Motor neuron (in vitro differentiated cells): ENCODE measurements at regions not wholly inside any gene's neighbourhood (a gene's known extent, or its start where the extent isn't known, plus 50 kb on each side); places are given as distances from the start of the nearest gene placed in this dataset.
"Not testable (repeated sequence)": the region's sequence is repeated elsewhere in the genome, so short reads cannot be mapped to it uniquely, and the experiment has no call there.

ENCODE experiments used
- ATAC-seq, 8 experiments: fragments of 200-7000 bp; cut with Tn5 transposase; replicated peaks in 6 of 8; 2 replicates each; pipeline ENCODE4 v1.8.0; 2021; ENCODE audit warnings: mild to moderate bottlenecking in 8 of 8, moderate library complexity in 8 of 8
- H3K27ac ChIP-seq, 2 donors: fragments of 250-450 bp; sonication (Bioruptor Pico); 2 replicates each; pipeline ENCODE4 v1.9.0; 2021; ENCODE audit warnings: antibody characterized with exemption in 2 of 2, mild to moderate bottlenecking in 2 of 2, moderate library complexity in 1 of 2
- H3K4me1 ChIP-seq, 2 donors: fragments of 250-450 bp; sonication (Bioruptor Pico); replicated peaks in 1 of 2; 2 replicates each; pipeline ENCODE4 v1.6.1; 2021; ENCODE audit warnings: antibody characterized with exemption in 2 of 2, mild to moderate bottlenecking in 2 of 2, moderate library complexity in 1 of 2
- H3K4me3 ChIP-seq, 5 donors: fragments of 250-450 bp; sonication (Bioruptor Pico); 2 replicates each; pipeline ENCODE4 v1.9.0; 2021; ENCODE audit warnings: antibody characterized with exemption in 5 of 5, mild to moderate bottlenecking in 5 of 5, moderate library complexity in 4 of 5
- WGBS, 10 experiments: fragments of 450-650 bp; shearing (Covaris generic); methylation state at CpG; one replicate each; pipeline ENCODE4 v1.0.0; 2022; 5-methylcytosine and 5-hydroxymethylcytosine counted together
- in situ Hi-C, 9 experiments: fragments of 400-800 bp; cut with MboI; loops; one replicate each; pipeline ENCODE4 v1.15.0; 2021; ENCODE audit warnings: low sequenced_read_pairs in 9 of 9, low pct_unique_long_range_greater_than_20kb in 2 of 9; ENCODE audit not compliant: unreplicated experiment in 9 of 9

DNA sequence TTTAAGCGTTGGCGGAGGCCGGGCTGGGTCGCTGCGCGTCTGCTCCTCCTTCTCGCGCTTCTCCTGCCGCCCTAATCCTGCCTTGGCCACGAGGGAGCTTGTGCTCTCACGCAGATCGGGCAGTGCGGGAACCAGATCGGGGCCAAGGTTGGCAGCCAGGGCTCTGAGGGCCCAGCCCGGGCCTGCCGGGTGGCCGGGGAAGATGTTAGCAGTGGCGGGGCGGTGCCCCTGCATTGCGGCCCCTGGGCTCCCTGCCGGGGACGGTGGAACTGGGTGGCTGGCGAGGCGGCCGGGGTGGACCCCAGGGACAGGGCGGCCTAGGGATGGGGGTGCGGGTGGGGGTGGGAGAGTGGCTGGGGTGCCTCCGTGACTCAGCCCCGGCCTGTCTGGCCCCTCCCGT, 297.4 kb downstream of the CACNA1B start:
- H3K4me3 ChIP-seq, H3K27ac ChIP-seq, H3K4me1 ChIP-seq, ATAC-seq, in situ Hi-C loops: not testable (repeated sequence)
- no CpG with 5 or more reads among the region's 30 CpGs for WGBS, 10 experiments

DNA sequence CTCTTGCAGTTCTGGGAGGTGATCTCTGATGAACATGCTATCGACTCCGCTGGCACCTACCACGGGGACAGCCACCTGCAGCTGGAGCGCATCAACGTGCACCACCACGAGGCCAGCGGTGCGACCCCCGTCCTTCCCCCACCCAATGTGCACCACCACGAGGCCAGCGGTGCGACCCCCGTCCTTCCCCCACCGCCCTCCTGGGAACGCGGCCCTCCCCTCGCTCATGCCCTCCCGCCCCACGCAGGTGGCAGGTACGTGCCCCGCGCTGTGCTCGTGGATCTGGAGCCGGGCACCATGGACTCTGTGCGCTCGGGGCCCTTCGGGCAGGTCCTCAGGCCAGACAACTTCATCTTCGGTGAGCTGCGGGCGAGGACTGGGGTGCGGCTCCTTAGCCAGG, 297.8 kb downstream of the CACNA1B start:
- ATAC-seq: not testable (repeated sequence)

DNA sequence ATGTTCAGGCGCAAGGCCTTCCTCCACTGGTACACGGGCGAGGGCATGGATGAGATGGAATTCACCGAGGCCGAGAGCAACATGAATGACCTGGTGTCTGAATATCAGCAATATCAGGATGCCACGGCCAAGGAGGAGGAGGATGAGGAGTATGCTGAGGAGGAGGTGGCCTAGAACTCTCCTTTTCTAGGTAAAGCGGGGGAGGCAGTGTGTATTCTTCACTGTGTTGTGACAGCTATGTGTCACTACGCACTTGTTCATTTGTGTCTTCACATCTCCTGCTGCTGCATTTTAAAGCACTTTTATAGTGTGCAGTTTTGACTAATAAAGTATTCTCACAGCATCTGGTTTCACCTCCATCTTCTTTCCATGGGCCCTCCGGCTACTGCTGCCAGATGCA, 299.5 kb downstream of the CACNA1B start:
- WGBS, 10 experiments: 0 to 100% (median 72%) methylated on average over 1 to 2 of the region's 9 CpGs; no CpG with 5 or more reads in 6 of the 10 experiments
- H3K27ac ChIP-seq, ATAC-seq, in situ Hi-C loops, H3K4me3 ChIP-seq, H3K4me1 ChIP-seq: not testable (repeated sequence)

More for the DNA sequence above, 297.8 kb downstream of the CACNA1B start:
- H3K4me1 ChIP-seq, H3K4me3 ChIP-seq, H3K27ac ChIP-seq, in situ Hi-C loops: not testable (repeated sequence)
- WGBS, 10 experiments: no CpG with 5 or more reads among the region's 31 CpGs

DNA sequence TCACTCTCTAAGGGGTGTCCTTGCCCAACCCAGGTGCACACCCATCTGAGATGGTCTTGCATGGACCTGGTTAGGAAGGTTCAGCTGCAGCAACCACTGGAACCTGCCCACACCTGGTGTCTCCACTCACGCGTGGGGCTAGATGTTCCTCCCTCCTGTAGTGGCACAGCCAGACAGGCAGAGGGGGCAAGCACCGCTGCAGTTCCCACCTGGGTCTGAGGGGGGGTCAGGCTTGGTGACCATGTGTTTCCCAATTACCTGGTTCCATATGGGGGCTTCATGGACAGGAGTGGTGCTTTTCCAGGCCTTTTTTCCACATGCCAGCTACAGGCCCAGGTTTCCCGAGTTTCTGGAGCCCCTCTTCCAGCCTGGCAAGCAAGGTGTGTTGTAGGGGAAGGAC, 301.4 kb downstream of the CACNA1B start:
- in situ Hi-C loops, H3K4me1 ChIP-seq, H3K4me3 ChIP-seq, H3K27ac ChIP-seq, ATAC-seq: not testable (repeated sequence)
- WGBS, 10 experiments: 31% methylated on average over 2 of the region's 4 CpGs; no CpG with 5 or more reads in 9 of the 10 experiments

DNA sequence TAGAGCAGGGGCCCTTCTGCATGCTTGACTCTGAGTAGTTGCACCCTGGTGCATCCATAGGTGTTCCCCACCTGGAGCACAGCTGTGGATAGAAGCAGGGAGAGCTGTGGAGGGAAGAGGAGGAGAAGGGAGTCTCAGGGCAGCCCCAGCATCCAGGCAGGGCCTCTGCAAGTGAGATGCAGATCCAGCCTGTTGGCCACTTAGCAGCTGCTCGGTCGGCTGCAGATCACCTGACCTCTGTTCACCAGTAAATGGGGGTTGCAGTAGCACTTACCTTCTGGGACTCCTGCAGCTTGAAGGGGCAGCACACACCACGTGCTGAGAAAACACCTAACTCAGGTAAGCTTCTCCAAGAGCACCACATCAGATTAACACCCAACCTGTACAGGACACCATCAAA, 302.1 kb downstream of the CACNA1B start:
- ATAC-seq: not testable (repeated sequence)

DNA sequence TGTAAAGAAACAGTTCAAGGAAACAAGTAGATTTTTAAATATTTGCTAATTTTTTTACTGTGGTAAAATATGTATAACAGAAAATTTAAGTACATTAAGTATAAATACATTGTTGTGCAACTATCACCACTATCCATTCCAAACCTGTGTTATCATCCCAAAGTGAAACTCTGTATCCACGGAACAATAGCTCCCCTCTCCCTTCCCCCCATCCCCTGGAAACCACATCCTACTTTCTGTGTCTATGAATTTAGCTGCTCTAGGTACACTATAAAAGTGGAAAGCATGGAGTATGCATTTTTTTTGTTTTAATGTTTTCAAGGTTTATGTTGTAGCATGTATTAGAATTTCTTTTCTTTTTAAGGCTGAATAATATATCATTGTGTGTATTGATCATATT, 304.4 kb downstream of the CACNA1B start:
- H3K4me3 ChIP-seq, H3K4me1 ChIP-seq, in situ Hi-C loops, H3K27ac ChIP-seq, ATAC-seq: not testable (repeated sequence)
- 0 to 50% methylated on average over 1 of the region's 1 CpG; no CpG with 5 or more reads in 8 of the 10 experiments for WGBS, 10 experiments

More for the DNA sequence above, 302.1 kb downstream of the CACNA1B start:
- H3K4me1 ChIP-seq, H3K27ac ChIP-seq, in situ Hi-C loops, H3K4me3 ChIP-seq: not testable (repeated sequence)
- 30% methylated on average over 2 of the region's 3 CpGs; no CpG with 5 or more reads in 9 of the 10 experiments for WGBS, 10 experiments

GRCh38 chr9:138197156-138197555, 319.6 kb downstream of the CACNA1B start:
- no CpG with 5 or more reads among the region's 9 CpGs for WGBS, 10 experiments
- in situ Hi-C loops, H3K27ac ChIP-seq, H3K4me3 ChIP-seq, H3K4me1 ChIP-seq, ATAC-seq: not testable (repeated sequence)

- ATAC-seq, H3K4me1 ChIP-seq, H3K4me3 ChIP-seq, H3K27ac ChIP-seq, in situ Hi-C loops: not testable (repeated sequence)
- 60% methylated on average over 1 of the region's 1 CpG; no CpG with 5 or more reads in 9 of the 10 experiments for WGBS, 10 experiments
Measured at GRCh38 chr9:138198963-138199362, 321.4 kb downstream of the CACNA1B start.

GRCh38 chr9:138199917-138200316, 322.3 kb downstream of the CACNA1B start:
- H3K4me3 ChIP-seq, H3K4me1 ChIP-seq, H3K27ac ChIP-seq, in situ Hi-C loops, ATAC-seq: not testable (repeated sequence)
- WGBS, 10 experiments: no CpG with 5 or more reads among the region's 12 CpGs

DNA sequence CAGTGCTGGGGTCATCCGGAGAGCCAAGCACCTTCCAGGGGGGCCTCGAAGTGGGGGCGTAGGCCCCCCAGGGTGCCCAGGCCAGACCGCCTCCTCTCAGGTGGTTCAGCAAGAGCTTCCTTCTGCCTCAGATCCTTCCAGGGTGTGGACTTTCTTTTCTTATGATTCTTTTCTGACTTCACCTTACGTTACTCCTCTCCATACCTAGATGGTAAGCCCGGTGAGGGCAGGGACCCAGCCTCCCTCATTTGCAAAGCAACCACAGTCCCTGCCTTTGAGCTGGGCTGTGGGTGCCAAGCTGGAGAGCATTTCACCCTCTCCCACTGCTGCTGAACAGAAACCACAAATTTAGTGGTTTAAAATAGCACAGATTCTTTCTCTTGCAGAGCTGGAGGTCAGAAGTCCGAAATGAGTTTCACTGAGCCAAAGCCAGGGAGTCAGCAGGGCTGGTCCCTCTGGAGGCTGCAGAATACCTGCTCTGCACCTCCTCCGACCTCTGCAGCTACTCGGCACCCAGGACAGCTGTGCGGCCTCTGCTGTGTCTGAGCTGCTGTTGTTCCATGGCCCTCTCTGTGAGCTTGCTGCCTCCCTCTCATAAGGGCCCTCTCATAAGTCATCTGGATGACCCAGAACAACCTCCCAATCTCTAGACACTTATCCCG, 323.0 kb downstream of the CACNA1B start:
- H3K4me3 ChIP-seq, ATAC-seq, in situ Hi-C loops, H3K4me1 ChIP-seq, H3K27ac ChIP-seq: not testable (repeated sequence)
- no CpG with 5 or more reads among the region's 11 CpGs for WGBS, 10 experiments

DNA sequence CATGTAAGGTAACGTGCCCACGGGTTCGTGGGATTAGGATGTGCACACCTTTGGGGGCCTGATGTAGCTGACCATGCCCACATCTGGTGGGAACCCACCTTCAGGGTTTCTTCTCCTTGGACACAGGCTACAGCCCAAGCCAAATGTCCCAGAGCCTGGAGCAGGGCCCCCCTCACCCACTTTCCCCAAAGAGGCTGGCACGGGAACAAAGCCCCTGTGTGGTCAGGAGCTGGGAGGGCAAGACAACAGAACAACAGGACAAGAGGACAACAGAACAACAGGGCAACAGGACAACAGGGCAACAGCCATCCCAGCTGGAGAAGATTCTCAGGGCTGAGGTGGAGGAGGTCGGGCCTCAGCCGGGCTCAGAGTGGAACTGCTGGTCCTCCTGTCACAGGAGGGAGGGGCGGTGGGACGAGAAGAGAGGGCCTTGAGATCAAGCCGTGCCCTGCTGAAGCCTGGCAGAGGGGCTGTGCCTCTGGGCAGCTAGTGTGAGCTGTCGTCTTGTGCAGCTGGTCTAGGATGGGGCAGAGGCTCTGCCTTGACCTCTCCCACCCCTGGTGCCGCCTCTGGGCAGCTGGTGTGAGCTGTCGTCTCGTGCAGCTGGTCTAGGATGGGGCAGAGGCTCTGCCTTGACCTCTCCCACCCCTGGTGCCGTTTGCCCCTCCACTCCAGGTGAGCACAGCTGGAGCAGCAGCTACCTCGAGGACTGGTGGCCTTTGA, 323.7 kb downstream of the CACNA1B start:
- ATAC-seq, H3K27ac ChIP-seq, H3K4me1 ChIP-seq, H3K4me3 ChIP-seq, in situ Hi-C loops: not testable (repeated sequence)
- WGBS, 10 experiments: no CpG with 5 or more reads among the region's 15 CpGs

- peak in 3 of 8 experiments; percentile 16 to 46 (median 43) for ATAC-seq
- H3K27ac ChIP-seq, in situ Hi-C loops, H3K4me1 ChIP-seq, H3K4me3 ChIP-seq: not testable (repeated sequence)
- no CpG with 5 or more reads among the region's 12 CpGs for WGBS, 10 experiments
Measured at GRCh38 chr9:138202043-138202442, 324.5 kb downstream of the CACNA1B start.

GRCh38 chr9:138203304-138203703, 325.7 kb downstream of the CACNA1B start:
- H3K4me1 ChIP-seq, ATAC-seq, in situ Hi-C loops, H3K27ac ChIP-seq, H3K4me3 ChIP-seq: not testable (repeated sequence)
- WGBS, 10 experiments: 30 to 80% methylated on average over 2 of the region's 7 CpGs; no CpG with 5 or more reads in 8 of the 10 experiments

- H3K4me1 ChIP-seq, H3K27ac ChIP-seq, ATAC-seq, H3K4me3 ChIP-seq, in situ Hi-C loops: not testable (repeated sequence)
- no CpG with 5 or more reads among the region's 9 CpGs for WGBS, 10 experiments
Measured at GRCh38 chr9:138203872-138204271, 326.3 kb downstream of the CACNA1B start.
